Esophagus squamous epithelium (tissue), 5 donors: ENCODE measurements at regions not wholly inside any gene's neighbourhood (a gene's known extent, or its start where the extent isn't known, plus 50 kb on each side); places are given as distances from the start of the nearest gene placed in this dataset.

Experiments
- DNase-seq: peaks from one replicate; lab custom pipeline; 2025; lab: John Stamatoyannopoulos, UW
- H3K27ac ChIP-seq, 4 donors: fragments of 200-600 bp; sonication (generic); one replicate each; pipeline ENCODE4 v1.5.1; 2016 to 2019; ENCODE audit warnings: mild to moderate bottlenecking in 1 of 4
- H3K27me3 ChIP-seq, 4 donors: fragments of 200-600 bp; sonication (generic); 1 replicate in 3 of 4; 2 replicates in 1 of 4; pipeline versions ENCODE4 v1.5.1 to v1.6.0; 2017 to 2021; ENCODE audit warnings: antibody characterized with exemption in 1 of 4
- H3K36me3 ChIP-seq, 3 donors: fragments of 200-600 bp; sonication (generic); one replicate each; pipeline ENCODE4 v1.5.1; 2016 to 2019
- H3K4me1 ChIP-seq, 3 donors: fragments of 200-600 bp; sonication (generic); one replicate each; pipeline ENCODE4 v1.5.1; 2017 to 2019
- H3K4me3 ChIP-seq, 4 donors: fragments of 200-600 bp; sonication (generic); 1 replicate in 3 of 4; 2 replicates in 1 of 4; pipeline ENCODE4 v1.5.1; 2016 to 2019; ENCODE audit warnings: mild to moderate bottlenecking in 2 of 4, moderate library complexity in 1 of 4
- H3K9me3 ChIP-seq, 3 donors: fragments of 200-600 bp; sonication (generic); one replicate each; pipeline ENCODE4 v1.5.1; 2016 to 2019
- CTCF ChIP-seq, 6 experiments: fragments of 450-650 bp in 4 of 6; fragments of 200-600 bp in 2 of 6; sonication (generic) in 2 of 6; IDR thresholded peaks; one replicate each; pipeline ENCODE4 v1.5.1; 2016 to 2019; ENCODE audit warnings: antibody characterized with exemption in 6 of 6, mild to moderate bottlenecking in 4 of 6, moderate library complexity in 4 of 6
- POLR2A ChIP-seq, 4 donors: fragments of 450-650 bp; IDR thresholded peaks; one replicate each; pipeline ENCODE4 v1.6.1; 2017; ENCODE audit warnings: antibody characterized with exemption in 4 of 4, mild to moderate bottlenecking in 4 of 4, moderate library complexity in 3 of 4
- WGBS, 2 donors: methylation state at CpG; one replicate each; pipeline ENCODE4 v1.1.5; 2018; 5-methylcytosine and 5-hydroxymethylcytosine counted together
- intact Hi-C: fragments of 100-400 bp; cut with DNase I; formaldehyde crosslinking; loops from one replicate; pipeline ENCODE4 v1.15.0; 2022
- donor health status: DM: yes; HTN: yes; CAD: no.

DNA sequence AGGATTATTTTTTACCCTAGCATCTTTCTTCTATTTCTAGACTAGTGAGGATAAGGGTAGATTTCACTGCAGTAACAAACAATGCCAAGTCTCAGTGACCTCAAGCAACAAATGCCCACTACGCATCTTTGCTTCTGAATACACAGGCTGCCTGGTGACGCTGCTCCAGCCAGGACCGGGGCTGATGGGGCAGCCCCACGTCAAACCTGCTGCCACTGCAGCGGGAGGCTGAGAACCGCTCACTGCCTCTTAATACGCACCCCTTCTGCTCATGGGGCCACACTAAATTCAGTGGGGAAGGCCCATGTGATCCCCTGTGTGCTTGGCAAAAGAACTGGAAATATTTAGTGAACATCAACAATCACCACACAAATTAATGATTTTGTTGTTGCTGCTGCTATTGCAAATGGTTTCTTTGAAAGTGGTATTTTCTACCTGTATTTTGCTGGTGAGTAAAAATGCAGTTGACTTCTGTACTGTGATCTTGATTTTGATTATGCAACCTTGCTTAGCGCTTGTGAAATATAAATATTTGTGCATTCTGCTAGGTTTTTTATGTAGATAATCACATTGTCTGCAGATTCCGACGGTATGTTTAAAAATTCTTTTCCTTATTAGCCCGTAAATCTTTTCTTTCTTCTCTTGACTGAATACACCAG is 139.5 kb upstream of the SPACA7 start:
- Histone ChIP-seq H3K4me3 (no peak overlapping the region), H3K27me3 (peaks cover 0 to 30% (median 0%) of the 10 kb centered on the region in 4 donors), H3K27ac (no peak overlapping the region), H3K4me1 (no peaks in the 10 kb centered on the region), H3K36me3 (no peaks in the 10 kb centered on the region), H3K9me3 (no peaks in the 10 kb centered on the region)
- intact Hi-C loops: no loop called here
- WGBS, 2 donors: 74 to 79% methylated on average over 7 to 9 of the region's 11 CpGs
- TF ChIP-seq POLR2A (IDR thresholded peaks at IDR 0.05) (no peak), CTCF (IDR thresholded peaks at IDR 0.05) (no peak)
- no peak for DNase-seq

DNA sequence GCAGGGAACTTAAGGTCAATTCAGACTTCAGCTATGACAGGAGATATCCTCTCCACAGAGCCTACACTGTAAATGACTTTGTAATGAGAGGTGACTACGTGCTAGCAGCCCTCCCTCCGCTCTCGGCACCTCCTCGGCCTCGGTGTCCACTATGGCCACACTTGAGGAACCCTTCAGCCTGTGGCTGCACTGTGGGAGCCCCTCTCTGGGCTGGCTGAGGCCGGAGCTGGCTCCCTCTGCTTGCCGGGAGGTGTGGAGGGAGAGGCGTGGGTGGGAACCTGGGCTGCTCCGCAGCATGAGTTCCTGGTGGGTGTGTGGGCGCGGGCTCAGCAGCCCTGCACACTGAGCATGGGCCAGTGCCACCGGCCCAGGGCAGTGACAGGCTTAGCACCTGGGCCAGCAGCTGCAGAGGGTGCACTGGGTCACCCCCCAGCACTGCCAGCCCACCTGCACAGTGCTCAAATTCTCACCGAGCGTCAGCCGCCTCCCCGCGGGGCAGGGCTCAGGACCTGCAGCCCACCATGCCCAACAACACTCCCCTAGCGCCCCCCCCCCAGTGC is 137.6 kb upstream of the SPACA7 start:
- Histone ChIP-seq H3K27me3 (peaks cover 0 to 25% (median 0%) of the 10 kb centered on the region in 4 donors), H3K4me1 (no peaks in the 10 kb centered on the region), H3K36me3 (no peaks in the 10 kb centered on the region), H3K4me3 (no peak overlapping the region), H3K9me3 (no peaks in the 10 kb centered on the region), H3K27ac (no peak overlapping the region)
- WGBS, 2 donors: 80% methylated on average over 1 of the region's 18 CpGs; no CpG with 5 or more reads in 1 of the 2 donors
- no peak for DNase-seq
- intact Hi-C loops: no loop called here
- TF ChIP-seq CTCF (IDR thresholded peaks at IDR 0.05): no peak
- TF ChIP-seq POLR2A (IDR thresholded peaks at IDR 0.05): no peak

DNA sequence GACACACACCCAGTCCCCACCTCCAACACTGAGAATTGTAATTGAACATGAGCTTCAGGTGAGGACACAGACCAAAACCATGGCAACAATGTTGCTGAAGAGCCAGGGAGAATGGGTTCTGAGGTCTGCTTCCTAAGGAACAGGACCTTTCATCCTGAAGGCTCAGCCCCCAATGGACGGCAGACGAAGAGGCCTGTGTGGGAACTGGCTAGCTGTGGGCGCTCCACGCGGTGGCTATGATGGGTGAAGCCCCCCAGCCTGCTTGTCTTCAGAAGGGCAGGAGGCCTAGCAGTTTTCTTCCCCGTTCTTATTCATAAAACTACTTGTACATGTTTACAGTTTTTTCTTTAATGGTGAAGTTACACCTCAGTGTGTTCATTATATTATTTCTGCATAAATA is 136.1 kb upstream of the SPACA7 start:
- H3K4me1 ChIP-seq: no peaks in the 10 kb centered on the region
- H3K4me3 ChIP-seq: no peak overlapping the region
- H3K9me3 ChIP-seq: no peaks in the 10 kb centered on the region
- WGBS, 2 donors: 61 to 71% methylated on average over 4 to 6 of the region's 6 CpGs
- H3K27ac ChIP-seq: no peak overlapping the region
- TF ChIP-seq CTCF (IDR thresholded peaks at IDR 0.05): no peak
- TF ChIP-seq POLR2A (IDR thresholded peaks at IDR 0.05): no peak
- H3K36me3 ChIP-seq: no peaks in the 10 kb centered on the region
- no peak for DNase-seq
- peaks cover 0 to 13% (median 0%) of the 10 kb centered on the region in 4 donors for H3K27me3 ChIP-seq
- intact Hi-C loops: no loop called here

DNA sequence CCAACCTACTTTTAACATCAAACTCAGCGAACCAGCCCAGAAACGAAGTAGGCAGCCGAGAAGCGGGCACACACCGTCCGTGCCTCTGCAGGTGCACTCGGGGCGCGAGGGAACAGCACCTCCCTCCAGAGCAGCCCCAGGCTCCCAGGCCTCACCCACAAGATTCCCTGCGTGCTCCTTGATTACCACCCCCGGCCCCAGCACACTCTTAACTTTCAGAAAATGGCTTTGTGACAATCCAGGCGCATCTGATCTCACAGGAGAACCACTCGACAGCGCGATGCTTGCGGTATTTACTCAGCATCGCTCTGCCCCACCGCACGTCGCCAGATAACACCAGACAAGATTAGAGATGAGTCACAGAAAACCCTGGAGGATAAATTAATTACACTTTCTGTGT is 134.9 kb upstream of the SPACA7 start:
- Histone ChIP-seq H3K9me3 (no peaks in the 10 kb centered on the region), H3K4me1 (no peaks in the 10 kb centered on the region), H3K36me3 (no peaks in the 10 kb centered on the region), H3K27me3 (peaks cover 0 to 10% (median 0%) of the 10 kb centered on the region in 4 donors), H3K4me3 (no peak overlapping the region), H3K27ac (no peak overlapping the region)
- TF ChIP-seq CTCF (IDR thresholded peaks at IDR 0.05) (no peak), POLR2A (IDR thresholded peaks at IDR 0.05) (no peak)
- DNase-seq: no peak
- 63 to 72% methylated on average over 20 of the region's 20 CpGs for WGBS, 2 donors
- intact Hi-C loops: no loop called here

DNA sequence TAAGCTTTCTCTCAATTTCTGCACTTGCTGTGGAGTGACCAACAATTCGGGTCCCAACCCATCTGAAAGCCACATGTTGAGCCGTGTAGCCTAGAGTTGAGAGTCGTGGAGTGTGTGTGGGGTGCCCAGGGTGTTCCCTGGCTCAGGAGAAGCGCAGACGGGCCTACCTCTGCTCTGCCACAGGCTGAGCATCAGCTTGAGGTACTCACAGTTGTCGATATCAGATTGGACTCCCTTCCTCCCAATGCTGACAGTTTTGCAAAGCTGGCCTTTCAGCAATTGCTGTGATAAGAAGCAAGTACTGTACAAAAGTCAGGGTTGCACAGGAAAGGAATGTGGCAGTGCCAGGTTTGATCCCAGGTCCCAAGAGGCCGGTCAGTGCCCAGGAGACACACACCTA is 133.4 kb upstream of the SPACA7 start:
- intact Hi-C loops: no loop called here
- 64 to 69% methylated on average over 6 to 7 of the region's 7 CpGs for WGBS, 2 donors
- Histone ChIP-seq H3K4me1 (no peaks in the 10 kb centered on the region), H3K4me3 (no peak overlapping the region), H3K27ac (no peak overlapping the region), H3K27me3 (peaks cover 0 to 7% (median 0%) of the 10 kb centered on the region in 4 donors), H3K36me3 (no peaks in the 10 kb centered on the region), H3K9me3 (no peaks in the 10 kb centered on the region)
- no peak for DNase-seq
- TF ChIP-seq POLR2A (IDR thresholded peaks at IDR 0.05) (no peak), CTCF (IDR thresholded peaks at IDR 0.05) (no peak)
